Neural cell (in vitro differentiated cells): ENCODE measurements at regions not wholly inside any gene's neighbourhood (a gene's known extent, or its start where the extent isn't known, plus 50 kb on each side); places are given as distances from the start of the nearest gene placed in this dataset.

Source experiments
- CTCF ChIP-seq: fragments of 450-650 bp; IDR thresholded peaks from 2 replicates; pipeline ENCODE4 v1.5.1; 2014; ENCODE audit warnings: antibody characterized with exemption, mild to moderate bottlenecking, moderate library complexity; ENCODE audit not compliant: poor library complexity, severe bottlenecking
- POLR2AphosphoS5 ChIP-seq: IDR thresholded peaks from 2 replicates; pipeline ENCODE4 v1.6.1; 2012

- no peak for TF ChIP-seq CTCF
- no peak for TF ChIP-seq POLR2AphosphoS5
Measured at GRCh38 chr18:1261054-1261453, 356.4 kb downstream of the ADCYAP1 start.
